IMR-90 (cell line): ENCODE measurements at regions not wholly inside any gene's neighbourhood (a gene's known extent, or its start where the extent isn't known, plus 50 kb on each side); places are given as distances from the start of the nearest gene placed in this dataset.

ENCODE experiments used
- ATAC-seq: fragments of 200-7000 bp; cut with Tn5 transposase; 2 replicates; pipeline ENCODE4 v1.9.1; 2020; ENCODE audit warnings: low read depth, mild to moderate bottlenecking, moderate library complexity
- BruUV-seq: library from RNA; stranded (reverse); fragments of 400-500 nt; replicated peaks from 2 replicates; lab custom pipeline; 2021; lab: Mats Ljungman, UMichigan
- CTCF ChIA-PET: fragments of 300-600 bp; formaldehyde crosslinking; extraction: SDS; loops from one replicate; lab custom pipeline; 2021; ENCODE audit warnings: antibody characterized with exemption; lab: Yijun Ruan, JAX
- POLR2A ChIA-PET: fragments of 300-600 bp; sonication (Branson Sonifier 250); formaldehyde crosslinking; loops from one replicate; lab custom pipeline; 2022; ENCODE audit warnings: antibody characterized with exemption; ENCODE audit not compliant: unreplicated experiment; lab: Charles Lee
- DNase-seq: peaks from one replicate; pipeline ENCODE4 v3.0.0; 2013
- H2AFZ ChIP-seq: replicated peaks from 2 replicates; pipeline ENCODE3; 2013; ENCODE audit warnings: low read length, mild to moderate bottlenecking; ENCODE audit not compliant: poor library complexity
- H2AK5ac ChIP-seq: 2 replicates; pipeline ENCODE4 v1.6.1; 2013; ENCODE audit warnings: low read depth, low read length, inconsistent platforms
- H2AK9ac ChIP-seq: replicated peaks from 2 replicates; pipeline ENCODE3; 2013; ENCODE audit warnings: mild to moderate bottlenecking, low read depth, low read length, moderate library complexity; ENCODE audit not compliant: poor library complexity
- H2BK120ac ChIP-seq: 2 replicates; pipeline ENCODE4 v1.6.1; 2013; ENCODE audit warnings: low read depth, low read length, inconsistent platforms
- H2BK15ac ChIP-seq: 3 replicates; pipeline ENCODE4 v1.6.1; 2013; ENCODE audit warnings: low read depth, low read length, inconsistent platforms
- H2BK20ac ChIP-seq: 2 replicates; pipeline ENCODE4 v1.6.1; 2013; ENCODE audit warnings: low read depth, mild to moderate bottlenecking, inconsistent platforms, low read length, moderate library complexity
- H2BK5ac ChIP-seq: 2 replicates; pipeline ENCODE4 v1.6.1; 2013; ENCODE audit warnings: mild to moderate bottlenecking, low read depth, low read length, inconsistent platforms; ENCODE audit not compliant: poor library complexity, severe bottlenecking
- H3K14ac ChIP-seq: replicated peaks from 2 replicates; pipeline ENCODE4 v1.6.1; 2013; ENCODE audit warnings: low read depth, low read length, inconsistent platforms
- H3K18ac ChIP-seq: 2 replicates; pipeline ENCODE4 v1.6.1; 2013; ENCODE audit warnings: low read depth, low read length, control low read depth
- H3K23ac ChIP-seq: 2 replicates; pipeline ENCODE4 v1.6.1; 2013; ENCODE audit warnings: low read depth, low read length, inconsistent platforms
- H3K27ac ChIP-seq: 2 replicates; pipeline ENCODE4 v1.5.1; 2013; ENCODE audit warnings: mild to moderate bottlenecking, control low read depth, low read length; ENCODE audit not compliant: insufficient read depth
- H3K27me3 ChIP-seq: 2 replicates; pipeline ENCODE4 v1.6.1; 2013; ENCODE audit warnings: low read length; ENCODE audit not compliant: control insufficient read depth, insufficient read depth
- H3K36me3 ChIP-seq: 2 replicates; pipeline ENCODE4 v1.6.1; 2013; ENCODE audit warnings: low read length, mixed read lengths; ENCODE audit not compliant: control insufficient read depth, insufficient read depth
- H3K4ac ChIP-seq: 2 replicates; pipeline ENCODE4 v1.6.1; 2013; ENCODE audit warnings: low read depth, low read length, inconsistent platforms
- H3K4me1 ChIP-seq: 2 replicates; pipeline ENCODE4 v1.6.1; 2013; ENCODE audit warnings: low read length, mixed read lengths; ENCODE audit not compliant: control insufficient read depth, insufficient read depth
- H3K4me2 ChIP-seq: 2 replicates; pipeline ENCODE4 v1.6.1; 2013; ENCODE audit warnings: low read depth, mild to moderate bottlenecking, control low read depth, low read length, moderate library complexity
- H3K4me3 ChIP-seq: 2 replicates; pipeline ENCODE4 v1.5.1; 2013; ENCODE audit warnings: low read depth, mild to moderate bottlenecking, control low read depth, low read length, moderate library complexity; ENCODE audit not compliant: insufficient read depth
- H3K56ac ChIP-seq: 2 replicates; pipeline ENCODE4 v1.6.1; 2013; ENCODE audit warnings: low read length, inconsistent platforms; ENCODE audit not compliant: insufficient read depth; ENCODE audit errors: extremely low read depth
- H3K79me1 ChIP-seq, 2 experiments: 2 replicates each; pipeline ENCODE4 v1.6.1; 2013; ENCODE audit warnings: low read length in 2 of 2, inconsistent platforms in 1 of 2, low read depth in 1 of 2
- H3K9ac ChIP-seq: 2 replicates; pipeline ENCODE4 v1.6.1; 2013; ENCODE audit warnings: low read depth, low read length, control low read depth
- H3K9me1 ChIP-seq: 2 replicates; pipeline ENCODE4 v1.6.1; 2013; ENCODE audit warnings: low read length, inconsistent platforms; ENCODE audit not compliant: insufficient read depth
- H3K9me3 ChIP-seq: 2 replicates; pipeline ENCODE4 v1.6.1; 2013; ENCODE audit warnings: low read length; ENCODE audit not compliant: control insufficient read depth, insufficient read depth
- H4K20me1 ChIP-seq: 2 replicates; pipeline ENCODE4 v1.6.1; 2013; ENCODE audit warnings: low read length, inconsistent platforms; ENCODE audit not compliant: insufficient read depth
- H4K5ac ChIP-seq: 2 replicates; pipeline ENCODE4 v1.6.1; 2013; ENCODE audit warnings: mild to moderate bottlenecking, low read depth, low read length, control low read depth
- H4K8ac ChIP-seq, 2 experiments: 2 replicates each; pipeline ENCODE4 v1.6.1; 2013; ENCODE audit warnings: low read depth in 2 of 2, low read length in 2 of 2, control low read depth in 1 of 2, inconsistent platforms in 1 of 2
- H4K91ac ChIP-seq: 2 replicates; pipeline ENCODE4 v1.6.1; 2013; ENCODE audit warnings: low read depth, low read length, inconsistent platforms; ENCODE audit not compliant: insufficient read depth
- FOS ChIP-seq: fragments of 150-350 bp; IDR thresholded peaks from 2 replicates; pipeline ENCODE4 v1.6.1; 2016; ENCODE audit warnings: low read depth, low read length
- NFE2L2 ChIP-seq: fragments of 150-350 bp; IDR thresholded peaks from 2 replicates; pipeline ENCODE4 v1.6.1; 2016; ENCODE audit warnings: low read depth, mild to moderate bottlenecking, low read length
- WGBS, 2 experiments: methylation state at CpG; one replicate each; pipeline versions ENCODE4 v1.1.5 to v1.1.7; 2013; ENCODE audit warnings: missing lambda C conversion rate in 2 of 2; ENCODE audit not compliant: insufficient read length in 1 of 2; ENCODE audit errors: extremely low coverage in 2 of 2; 5-methylcytosine and 5-hydroxymethylcytosine counted together
- dilution Hi-C: fragments of 300-500 bp; cut with HindIII; formaldehyde crosslinking; loops from one replicate; pipeline ENCODE4 v1.14.3; 2018; ENCODE audit warnings: low sequenced_read_pairs; ENCODE audit not compliant: unreplicated experiment
- in situ Hi-C: fragments of 300-500 bp; cut with MboI; formaldehyde crosslinking; loops from 3 replicates; pipeline ENCODE4 v1.14.3; 2019; ENCODE audit warnings: low sequenced_read_pairs, inconsistent platforms, mixed read lengths
- intact Hi-C: fragments of 100-400 bp; cut with micrococcal nuclease; formaldehyde crosslinking; loops from 2 replicates; pipeline ENCODE4 v1.10.0; 2022

- Histone ChIP-seq H2BK15ac (no peak overlapping the region), H3K27me3 (no peaks in the 10 kb centered on the region), H3K4me3 (no peak overlapping the region), H3K4me1 (peaks cover 8% of the 10 kb centered on the region), H4K8ac (no peak overlapping the region), H4K91ac (no peak overlapping the region), H3K56ac (no peak overlapping the region), H3K9me3 (peaks cover 2% of the 10 kb centered on the region), H3K79me1 (no peaks in the 10 kb centered on the region; a peak in 1 of 4 replicates), H3K4ac (no peak overlapping the region), H2AK9ac (no peak overlapping the region), H3K9me1 (peaks cover 3% of the 10 kb centered on the region; the same call in 1 of the 2 replicates), H2BK120ac (no peak overlapping the region), H2BK5ac (no peak overlapping the region), H3K27ac (no peak overlapping the region), H4K5ac (no peak overlapping the region), H4K20me1 (0 out of 2 replicates have a peak, but pooled peaks cover 7% of the 10 kb centered on the region), H3K36me3 (no peaks in the 10 kb centered on the region), H3K18ac (no peak overlapping the region), H3K14ac (no peak overlapping the region; the same call in 1 of the 2 replicates), H3K9ac (no peak overlapping the region), H2AFZ (no peak overlapping the region), H2BK20ac (no peak overlapping the region), H3K4me2 (peak overlapping the region; percentile 45), H3K23ac (no peak overlapping the region; the same call in 1 of the 2 replicates), H2AK5ac (no peak overlapping the region)
- dilution Hi-C loops (no loop called here), in situ Hi-C loops (no loop called here), intact Hi-C loops (no loop called here)
- WGBS, 2 experiments: 10% methylated on average over 4 of the region's 7 CpGs; no CpG with 5 or more reads in 1 of the 2 experiments
- DNase-seq (peak; percentile 74), ATAC-seq (peak; percentile 78)
- peak; percentile 32; the same call in 1 of the 2 replicates for TF ChIP-seq FOS
- TF ChIP-seq NFE2L2: no peak
- no TSS peak for BruUV-seq
- POLR2A ChIA-PET: interaction anchor here (2.8 kb wide), 1 partner anchor 19 kb away, joined by 14 read pairs; no protein-coding TSS in a partner anchor
- CTCF ChIA-PET: interaction anchor here (0.8 to 1.0 kb wide), 2 partner anchors 11 to 142 kb away, joined by 3 read pairs; partner anchors contain the start of gene DHX8
Observed at GRCh38 chr17:43341715-43342588, 56.8 kb upstream of the ARL4D start.
